Testis (tissue), 2 donors: ENCODE measurements at regions not wholly inside any gene's neighbourhood (a gene's known extent, or its start where the extent isn't known, plus 50 kb on each side); places are given as distances from the start of the nearest gene placed in this dataset.

ENCODE experiments used
- CTCF ChIP-seq, 3 experiments: fragments of 450-650 bp in 2 of 3; fragments of 200-600 bp in 1 of 3; sonication (generic) in 1 of 3; IDR thresholded peaks; one replicate each; pipeline ENCODE4 v1.5.1; 2016 to 2019; ENCODE audit warnings: antibody characterized with exemption in 3 of 3, mild to moderate bottlenecking in 2 of 3, moderate library complexity in 1 of 3
- POLR2A ChIP-seq: fragments of 450-650 bp; IDR thresholded peaks from one replicate; pipeline ENCODE4 v1.6.1; 2017; ENCODE audit warnings: antibody characterized with exemption, mild to moderate bottlenecking, moderate library complexity

- TF ChIP-seq POLR2A (no peak), CTCF (IDR thresholded peaks at IDR 0.05) (no peak)
These were observed 64.8 kb upstream of the PLPP4 start for GRCh38 chr10:120392245-120392644.
